ENCODE measurements at regions not wholly inside any gene's neighbourhood (a gene's known extent, or its start where the extent isn't known, plus 50 kb on each side); places are given as distances from the start of the nearest gene placed in this dataset.

GRCh38 chr6:150654608-150655007 is 54.9 kb downstream of the PLEKHG1 start:
- TF ChIP-seq NFRKB (IDR thresholded peaks at IDR 0.05) (no peak), L3MBTL2 (conservative IDR thresholded peaks at IDR 0.05) (no peak), ZNF384 (IDR thresholded peaks at IDR 0.05) (no peak), ELF4 (IDR thresholded peaks at IDR 0.05) (no peak), BHLHE40 (IDR thresholded peaks at IDR 0.05; ENCODE audit: borderline replicate concordance) (no peak), CTBP1 (IDR thresholded peaks at IDR 0.05; ENCODE audit: borderline replicate concordance) (no peak), SUZ12 (IDR thresholded peaks at IDR 0.05) (no peak), SP1 (IDR thresholded peaks at IDR 0.05) (no peak), TARDBP (IDR thresholded peaks at IDR 0.05) (no peak), FOXM1 (IDR thresholded peaks at IDR 0.05; ENCODE audit: borderline replicate concordance) (no peak), LEF1 (IDR thresholded peaks at IDR 0.05; ENCODE audit: borderline replicate concordance) (no peak), HDGF (IDR thresholded peaks at IDR 0.05; ENCODE audit: borderline replicate concordance) (no peak)
